IPS-18a (cell line): ENCODE measurements at regions not wholly inside any gene's neighbourhood (a gene's known extent, or its start where the extent isn't known, plus 50 kb on each side); places are given as distances from the start of the nearest gene placed in this dataset.

Source experiments
- H3K27ac ChIP-seq: one replicate; pipeline ENCODE4 v1.5.1; 2013; ENCODE audit warnings: low read length
- H3K27me3 ChIP-seq: one replicate; pipeline ENCODE4 v1.6.1; 2013; ENCODE audit warnings: mild to moderate bottlenecking, low read length; ENCODE audit not compliant: control insufficient read depth, insufficient read depth
- H3K36me3 ChIP-seq: one replicate; pipeline ENCODE4 v1.6.1; 2013; ENCODE audit warnings: low read depth, low read length; ENCODE audit not compliant: control insufficient read depth
- H3K4me1 ChIP-seq: one replicate; pipeline ENCODE4 v1.6.1; 2013; ENCODE audit warnings: low read depth, low read length; ENCODE audit not compliant: control insufficient read depth
- H3K4me3 ChIP-seq: one replicate; pipeline ENCODE4 v1.5.1; 2013; ENCODE audit warnings: low read length
- H3K9ac ChIP-seq: one replicate; pipeline ENCODE4 v1.6.1; 2013; ENCODE audit warnings: mild to moderate bottlenecking, low read length, moderate library complexity
- H3K9me3 ChIP-seq: one replicate; pipeline ENCODE4 v1.6.1; 2013; ENCODE audit warnings: low read depth, low read length; ENCODE audit not compliant: control insufficient read depth

DNA sequence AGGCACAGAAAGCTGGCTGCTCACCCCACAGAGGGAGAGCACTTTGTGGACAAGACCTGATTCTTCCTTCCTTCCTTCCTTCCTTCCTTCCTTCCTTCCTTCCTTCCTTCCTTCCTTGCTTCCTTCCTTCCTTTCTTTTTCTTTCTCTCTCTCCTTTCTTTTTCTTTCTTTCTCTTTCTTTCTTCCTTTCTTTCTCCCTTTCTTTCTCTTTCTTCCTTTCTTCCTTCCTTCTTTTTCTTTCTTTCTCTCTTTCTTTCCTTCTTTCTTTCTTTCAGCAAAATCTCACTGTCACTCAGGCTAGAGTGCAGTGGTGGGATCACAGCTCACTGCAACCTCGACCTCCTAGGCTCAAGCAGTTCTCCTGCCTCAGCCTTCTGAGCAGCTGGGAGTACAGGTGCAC, 263.9 kb downstream of the UQCRFS1 start:
- H3K9ac ChIP-seq: no peak overlapping the region
- no peaks in the 10 kb centered on the region for H3K36me3 ChIP-seq
- H3K27ac ChIP-seq: no peak overlapping the region
- H3K4me3 ChIP-seq: no peak overlapping the region
- H3K4me1 ChIP-seq: no peaks in the 10 kb centered on the region
- H3K9me3 ChIP-seq: no peaks in the 10 kb centered on the region
- no peaks in the 10 kb centered on the region for H3K27me3 ChIP-seq

DNA sequence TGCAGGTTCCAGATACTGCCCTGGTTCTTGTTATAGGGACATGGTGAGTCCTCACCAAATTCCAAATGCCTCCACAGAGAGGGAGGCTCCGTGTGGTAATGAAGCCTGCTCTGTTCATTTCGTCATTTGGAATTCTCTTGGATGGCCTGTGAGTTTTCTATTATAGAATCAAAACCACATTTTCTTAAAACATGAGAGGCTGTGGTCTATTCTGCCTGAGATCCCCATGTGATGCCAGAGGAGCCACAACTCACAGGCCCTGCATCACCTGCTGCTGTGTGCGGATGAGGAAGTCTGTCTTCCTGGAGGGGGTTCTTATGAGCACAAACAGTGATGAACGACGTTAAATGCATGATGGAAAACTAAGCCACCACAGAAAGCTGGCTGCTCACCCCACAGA, 264.4 kb downstream of the UQCRFS1 start:
- H3K9ac ChIP-seq: no peak overlapping the region
- H3K27me3 ChIP-seq: no peaks in the 10 kb centered on the region
- H3K9me3 ChIP-seq: no peaks in the 10 kb centered on the region
- no peak overlapping the region for H3K4me3 ChIP-seq
- no peaks in the 10 kb centered on the region for H3K36me3 ChIP-seq
- no peaks in the 10 kb centered on the region for H3K4me1 ChIP-seq
- H3K27ac ChIP-seq: no peak overlapping the region

DNA sequence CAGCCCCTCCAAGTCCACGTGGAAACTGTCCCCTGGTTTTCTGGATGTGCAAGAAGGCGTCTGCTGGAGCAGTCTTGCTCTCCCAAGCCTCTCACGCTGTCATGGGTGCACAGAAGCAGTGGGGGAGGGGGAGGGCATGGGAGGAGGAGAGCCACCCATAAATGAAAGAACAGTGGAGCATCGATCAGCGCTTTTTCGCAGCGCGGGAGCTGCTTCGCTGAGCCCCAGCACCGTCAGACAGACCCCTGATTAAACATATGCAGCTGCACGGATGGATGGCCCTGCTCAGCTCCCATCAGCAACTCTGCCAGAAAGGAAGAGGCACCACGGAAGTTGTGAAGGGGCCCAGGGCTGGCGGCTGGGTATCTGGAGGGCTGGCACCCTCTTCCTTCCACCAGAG, 264.9 kb downstream of the UQCRFS1 start:
- no peaks in the 10 kb centered on the region for H3K27me3 ChIP-seq
- H3K36me3 ChIP-seq: no peaks in the 10 kb centered on the region
- H3K9ac ChIP-seq: no peak overlapping the region
- H3K27ac ChIP-seq: no peak overlapping the region
- H3K4me3 ChIP-seq: no peak overlapping the region
- H3K9me3 ChIP-seq: no peaks in the 10 kb centered on the region
- no peaks in the 10 kb centered on the region for H3K4me1 ChIP-seq

DNA sequence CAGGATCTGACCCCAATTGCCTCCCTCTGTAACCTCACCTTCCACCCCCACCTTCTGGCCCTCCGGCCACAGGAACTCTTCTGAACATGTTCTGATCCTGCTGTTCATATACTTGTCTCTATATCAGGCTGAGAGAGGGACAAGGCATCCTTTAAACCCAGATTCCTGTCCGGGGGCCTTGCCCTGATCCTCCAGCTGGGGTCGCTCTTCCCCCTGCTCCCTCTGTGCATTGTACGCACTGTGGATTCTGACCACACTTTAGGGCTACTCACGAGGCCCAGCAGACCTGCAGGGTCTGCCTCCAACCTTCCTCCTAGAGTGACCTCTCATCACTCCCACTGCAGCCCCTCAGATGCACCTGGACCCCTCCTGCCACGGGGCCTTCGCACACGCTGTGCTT, 269.3 kb downstream of the UQCRFS1 start:
- H3K27me3 ChIP-seq: no peaks in the 10 kb centered on the region
- H3K27ac ChIP-seq: no peak overlapping the region
- H3K4me3 ChIP-seq: no peak overlapping the region
- H3K9me3 ChIP-seq: no peaks in the 10 kb centered on the region
- no peaks in the 10 kb centered on the region for H3K4me1 ChIP-seq
- no peaks in the 10 kb centered on the region for H3K36me3 ChIP-seq
- H3K9ac ChIP-seq: no peak overlapping the region

DNA sequence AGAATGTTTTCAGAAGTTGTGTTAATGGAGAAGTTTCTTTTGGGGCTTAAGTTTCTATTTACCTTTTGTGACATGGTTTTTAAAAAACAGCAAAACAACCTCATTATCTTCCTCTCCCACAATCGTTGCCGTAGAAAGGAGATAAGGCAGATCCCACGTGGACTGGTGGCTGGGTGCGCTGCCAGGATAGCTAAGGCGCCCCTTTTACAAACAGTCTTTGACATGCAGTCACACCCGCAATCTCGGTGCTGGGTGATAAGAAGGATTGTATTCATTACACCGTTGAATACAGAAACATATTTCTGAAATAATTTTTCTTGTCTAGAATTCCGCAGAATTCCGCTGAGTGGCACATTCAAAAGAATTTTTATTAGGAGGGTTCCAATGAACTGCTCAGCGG, 271.1 kb downstream of the UQCRFS1 start:
- no peak overlapping the region for H3K9ac ChIP-seq
- H3K27ac ChIP-seq: no peak overlapping the region
- no peaks in the 10 kb centered on the region for H3K4me1 ChIP-seq
- no peaks in the 10 kb centered on the region for H3K9me3 ChIP-seq
- H3K27me3 ChIP-seq: no peaks in the 10 kb centered on the region
- H3K36me3 ChIP-seq: no peaks in the 10 kb centered on the region
- no peak overlapping the region for H3K4me3 ChIP-seq

DNA sequence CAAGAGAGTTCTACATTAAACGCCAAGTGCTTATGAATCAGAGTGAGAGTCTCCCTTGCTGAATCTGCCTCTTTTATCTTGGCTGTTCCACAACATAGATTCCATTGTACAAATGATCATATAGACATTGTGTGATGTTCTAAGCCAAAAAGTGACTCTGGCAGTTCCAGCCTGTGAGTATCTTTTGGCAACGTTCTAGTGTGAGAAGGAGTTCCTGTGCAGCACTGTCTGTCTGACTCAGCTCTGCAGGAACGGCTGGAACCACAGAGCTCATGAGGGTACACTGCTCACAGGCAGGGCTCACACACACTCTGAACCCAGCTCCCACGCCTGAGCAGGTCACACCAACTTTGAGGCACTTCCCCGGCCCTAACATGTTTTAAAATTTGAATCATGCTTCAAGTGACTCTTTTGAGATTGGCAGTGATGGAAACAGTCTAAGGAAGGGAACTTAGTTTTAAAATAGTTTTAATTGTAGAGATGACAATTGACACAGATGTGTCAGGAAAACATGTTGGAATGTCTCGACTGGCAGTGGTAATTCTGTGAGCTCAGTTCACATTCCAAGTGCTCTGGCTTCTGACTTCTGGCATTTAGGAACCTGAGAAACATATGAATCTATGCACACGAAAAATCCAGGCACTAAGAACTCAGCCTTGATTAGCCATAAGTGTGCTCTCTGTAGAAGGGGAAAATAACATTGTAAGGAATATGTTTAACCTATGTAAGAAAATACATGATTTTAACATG, 272.0 kb downstream of the UQCRFS1 start:
- no peaks in the 10 kb centered on the region for H3K9me3 ChIP-seq
- no peak overlapping the region for H3K27ac ChIP-seq
- H3K4me1 ChIP-seq: no peaks in the 10 kb centered on the region
- H3K4me3 ChIP-seq: no peak overlapping the region
- no peak overlapping the region for H3K9ac ChIP-seq
- H3K27me3 ChIP-seq: no peaks in the 10 kb centered on the region
- no peaks in the 10 kb centered on the region for H3K36me3 ChIP-seq

DNA sequence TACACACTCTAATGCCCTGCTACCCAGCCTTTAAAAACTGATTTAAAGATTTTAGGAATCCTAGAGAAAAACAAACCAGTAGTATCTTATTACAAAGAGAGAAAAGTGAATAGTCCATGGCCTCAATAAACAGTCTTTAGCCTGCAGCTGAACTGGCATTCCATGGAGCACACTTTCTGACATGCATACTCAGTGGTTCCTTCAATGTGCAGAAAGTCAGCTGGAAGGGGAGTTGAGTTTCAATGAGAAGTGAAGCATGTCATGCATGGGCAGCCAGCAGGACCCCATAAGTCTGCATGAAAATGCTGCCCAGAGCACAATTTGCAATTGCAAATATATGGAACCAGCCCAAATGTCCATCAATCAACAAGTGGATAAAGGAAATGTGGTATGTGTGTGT, 273.7 kb downstream of the UQCRFS1 start:
- H3K27me3 ChIP-seq: no peaks in the 10 kb centered on the region
- H3K4me3 ChIP-seq: no peak overlapping the region
- no peak overlapping the region for H3K27ac ChIP-seq
- no peaks in the 10 kb centered on the region for H3K4me1 ChIP-seq
- no peak overlapping the region for H3K9ac ChIP-seq
- no peaks in the 10 kb centered on the region for H3K36me3 ChIP-seq
- no peaks in the 10 kb centered on the region for H3K9me3 ChIP-seq

DNA sequence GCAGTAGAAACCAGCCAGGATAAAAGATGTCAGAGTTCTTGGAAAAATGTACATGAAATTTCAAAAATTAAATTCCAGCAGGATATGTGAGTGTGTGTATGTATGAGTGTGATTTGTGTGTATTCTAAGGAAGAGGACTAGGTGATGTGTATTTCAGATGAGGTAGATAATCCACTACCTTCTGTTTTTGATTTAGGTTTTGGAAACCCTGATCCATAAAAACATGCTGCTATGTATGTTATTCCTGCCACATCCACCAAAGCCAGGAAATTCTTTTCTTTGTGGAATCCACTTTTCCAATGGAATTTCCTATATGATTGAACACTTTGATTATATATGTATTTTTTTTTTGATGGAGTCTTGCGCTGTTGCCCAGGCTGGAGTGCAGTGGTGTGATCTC, 276.9 kb downstream of the UQCRFS1 start:
- no peaks in the 10 kb centered on the region for H3K4me1 ChIP-seq
- no peak overlapping the region for H3K9ac ChIP-seq
- H3K27me3 ChIP-seq: no peaks in the 10 kb centered on the region
- H3K9me3 ChIP-seq: no peaks in the 10 kb centered on the region
- no peak overlapping the region for H3K27ac ChIP-seq
- H3K4me3 ChIP-seq: no peak overlapping the region
- no peaks in the 10 kb centered on the region for H3K36me3 ChIP-seq

DNA sequence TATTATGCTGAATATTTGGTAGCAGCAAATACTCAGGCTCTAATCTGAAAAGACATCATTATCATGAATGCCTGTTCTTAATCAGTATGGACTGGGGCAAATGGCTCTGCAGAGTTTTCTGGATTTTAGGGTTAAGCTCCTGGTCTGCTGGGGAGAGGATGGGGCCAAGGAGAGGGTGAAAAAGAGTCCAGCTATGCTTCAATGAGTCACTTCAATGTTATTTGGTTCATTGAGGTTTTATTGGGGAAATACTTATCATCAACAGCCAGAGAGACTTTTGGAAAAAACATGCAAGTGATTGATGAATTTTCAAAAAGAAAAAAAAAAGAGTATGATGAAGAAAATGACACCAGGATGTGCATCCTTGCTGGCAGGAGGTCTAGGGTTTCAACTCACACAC, 278.3 kb downstream of the UQCRFS1 start:
- no peaks in the 10 kb centered on the region for H3K9me3 ChIP-seq
- no peak overlapping the region for H3K4me3 ChIP-seq
- H3K9ac ChIP-seq: no peak overlapping the region
- no peak overlapping the region for H3K27ac ChIP-seq
- no peaks in the 10 kb centered on the region for H3K27me3 ChIP-seq
- no peaks in the 10 kb centered on the region for H3K4me1 ChIP-seq
- H3K36me3 ChIP-seq: no peaks in the 10 kb centered on the region

DNA sequence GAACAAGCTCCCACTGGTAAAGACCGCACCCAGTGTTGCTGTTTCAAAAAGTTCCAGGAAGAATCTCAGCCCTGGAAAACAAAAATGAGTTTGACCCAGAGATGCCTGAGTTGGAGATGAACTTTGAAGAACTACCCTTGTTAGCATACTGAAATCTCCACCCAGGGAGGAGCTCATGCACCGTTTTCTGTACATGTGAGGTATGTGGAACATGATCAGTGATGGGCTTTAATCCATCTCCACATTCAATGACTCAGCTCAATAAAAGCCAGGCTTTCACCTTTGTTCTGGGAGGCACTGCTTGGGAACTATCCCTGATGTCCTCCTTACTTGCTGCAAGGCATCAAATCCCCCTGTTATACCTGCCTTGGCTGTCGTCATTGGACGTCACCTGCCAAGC, 279.9 kb downstream of the UQCRFS1 start:
- Histone ChIP-seq H3K36me3 (no peaks in the 10 kb centered on the region), H3K9ac (no peak overlapping the region), H3K27ac (no peak overlapping the region), H3K27me3 (no peaks in the 10 kb centered on the region), H3K9me3 (no peaks in the 10 kb centered on the region), H3K4me1 (no peaks in the 10 kb centered on the region), H3K4me3 (no peak overlapping the region)

DNA sequence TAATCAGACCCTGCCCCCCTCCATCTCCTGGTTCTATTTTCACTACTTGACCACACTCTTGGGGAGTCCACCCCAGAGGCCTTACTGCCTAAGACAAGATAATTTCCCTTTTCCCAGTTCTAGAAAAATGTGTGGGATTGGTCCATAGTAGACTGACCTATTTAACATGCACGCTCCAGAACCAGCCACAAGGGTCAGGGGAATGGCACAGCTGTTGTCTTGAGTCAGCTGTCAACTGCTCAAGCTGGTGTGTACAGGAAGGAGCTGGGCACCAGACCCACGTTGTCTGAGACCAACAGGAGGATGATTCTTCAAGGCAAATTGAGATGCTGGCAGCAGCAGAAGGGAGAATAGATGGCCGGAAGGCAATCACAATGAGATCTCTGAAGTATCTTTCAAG, 280.5 kb downstream of the UQCRFS1 start:
- Histone ChIP-seq H3K36me3 (no peaks in the 10 kb centered on the region), H3K4me1 (no peaks in the 10 kb centered on the region), H3K9me3 (no peaks in the 10 kb centered on the region), H3K27me3 (no peaks in the 10 kb centered on the region), H3K4me3 (no peak overlapping the region), H3K27ac (no peak overlapping the region), H3K9ac (no peak overlapping the region)

DNA sequence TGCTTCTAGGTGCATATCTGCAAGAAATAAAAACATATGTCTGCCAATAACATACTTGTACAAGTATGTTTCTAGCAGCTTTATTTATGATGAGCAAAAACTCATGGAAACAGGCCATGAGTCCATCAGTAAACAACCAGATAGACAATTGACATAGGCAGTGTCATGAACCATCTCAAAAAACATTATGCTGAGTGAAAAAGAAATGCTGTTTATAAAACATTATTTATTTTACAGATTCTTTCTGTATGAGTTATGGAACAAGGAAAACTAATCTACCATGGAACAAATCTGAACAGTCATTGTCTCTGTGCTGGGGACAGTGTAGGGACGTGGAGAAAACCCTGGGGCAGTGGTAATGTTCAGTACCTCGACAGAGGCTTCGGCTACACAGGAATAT, 283.9 kb downstream of the UQCRFS1 start:
- Histone ChIP-seq H3K4me3 (no peak overlapping the region), H3K9ac (no peak overlapping the region), H3K27ac (no peak overlapping the region), H3K36me3 (no peaks in the 10 kb centered on the region), H3K9me3 (no peaks in the 10 kb centered on the region), H3K4me1 (no peaks in the 10 kb centered on the region), H3K27me3 (no peaks in the 10 kb centered on the region)
